Daoy (cell line): ENCODE measurements at regions not wholly inside any gene's neighbourhood (a gene's known extent, or its start where the extent isn't known, plus 50 kb on each side); places are given as distances from the start of the nearest gene placed in this dataset.

Experiments
- DNase-seq: peaks from one replicate; pipeline ENCODE4 v3.0.0-alpha.2; 2015; ENCODE audit warnings: low read depth

- no peak for DNase-seq
Observed at GRCh38 chr6:71396410-71396801, 107.8 kb downstream of the OGFRL1 start.

DNA sequence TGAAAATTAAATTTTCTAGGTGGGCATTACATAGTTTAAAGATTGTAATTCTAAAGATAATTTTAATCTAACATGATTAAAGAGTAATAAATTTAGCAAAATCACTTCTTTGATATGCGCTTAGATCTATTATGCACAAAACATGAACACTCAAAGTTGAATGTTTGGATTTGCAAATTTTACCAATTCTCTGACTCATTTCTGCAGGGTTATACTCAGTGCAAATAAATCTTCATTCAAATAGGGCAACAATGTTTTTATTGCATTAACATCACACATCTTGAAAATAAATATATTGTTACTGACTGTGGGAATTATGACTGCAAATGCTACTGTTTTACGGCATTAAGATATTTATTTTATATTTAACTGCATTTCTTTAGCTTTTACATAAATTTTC lies 110.7 kb downstream of the OGFRL1 start:
- no peak for DNase-seq

DNA sequence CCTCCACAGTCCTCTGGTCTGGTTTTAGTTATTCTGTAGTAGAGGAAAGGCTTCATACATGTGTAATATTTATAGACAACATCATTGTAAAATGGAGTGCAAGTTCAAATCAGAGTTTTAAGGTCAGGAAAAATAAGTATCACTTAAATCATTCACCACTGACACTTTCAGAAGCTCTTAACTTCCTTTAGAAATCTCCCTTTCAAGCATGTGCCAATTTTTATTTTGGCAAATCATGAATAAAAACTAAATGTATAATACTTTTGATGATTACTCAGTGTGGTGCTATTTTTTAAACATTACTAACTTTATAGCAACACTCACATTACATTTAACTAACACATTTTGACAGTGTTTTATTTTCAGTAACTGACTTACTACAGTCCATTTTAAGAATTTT lies 112.2 kb downstream of the OGFRL1 start:
- no peak for DNase-seq

DNA sequence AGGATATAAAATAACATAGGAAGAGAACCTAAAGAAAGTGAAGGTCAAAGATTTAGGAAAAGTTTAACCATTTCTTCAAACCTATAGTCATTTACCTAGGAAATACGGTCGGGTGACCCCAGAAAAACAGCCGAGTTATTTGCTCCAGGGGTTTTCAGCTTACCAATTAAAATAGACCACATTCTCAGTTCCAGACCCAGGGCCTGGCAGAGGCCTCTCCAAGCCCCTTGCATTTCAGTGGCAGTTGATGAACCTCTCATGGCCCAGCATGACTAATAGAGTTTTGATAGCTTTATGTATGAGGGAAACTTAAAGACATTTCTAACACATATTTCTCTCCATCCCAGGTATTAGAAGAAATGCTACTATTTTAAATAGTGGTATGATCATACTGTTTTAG lies 113.5 kb downstream of the OGFRL1 start:
- peak; percentile 62 for DNase-seq

DNA sequence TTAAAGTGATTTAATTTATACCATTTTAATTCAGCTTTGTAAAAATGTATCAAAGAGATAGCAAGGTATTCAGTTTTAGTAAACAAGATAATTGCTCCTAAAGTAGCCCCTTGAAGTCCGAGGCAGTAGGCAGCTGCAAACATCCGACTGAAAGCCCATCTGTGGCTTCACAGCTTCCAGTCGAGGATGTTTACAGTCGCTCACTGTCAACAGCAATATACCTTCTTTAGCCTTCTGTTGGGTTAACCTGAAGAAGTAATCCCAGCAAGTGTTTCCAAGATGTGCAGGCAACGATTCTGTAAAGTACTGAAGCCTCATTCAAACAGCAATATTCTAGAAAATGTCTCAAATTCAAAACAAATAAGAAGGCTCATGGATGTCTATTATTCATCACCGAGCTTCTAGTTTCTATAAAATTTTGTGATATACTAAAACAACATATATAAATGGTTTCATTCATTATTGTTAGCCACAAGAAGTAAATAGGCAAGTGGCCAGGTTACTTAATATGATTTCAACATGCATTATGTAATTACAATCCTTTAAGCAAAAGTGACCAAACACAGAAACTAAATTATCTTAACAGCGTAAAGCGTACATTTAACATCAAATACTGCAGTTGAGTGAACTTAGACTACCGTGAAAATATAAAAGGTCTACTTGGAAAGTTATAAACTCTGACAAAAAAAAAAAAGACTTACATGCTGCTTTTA lies 115.0 kb downstream of the OGFRL1 start:
- DNase-seq = no peak

DNA sequence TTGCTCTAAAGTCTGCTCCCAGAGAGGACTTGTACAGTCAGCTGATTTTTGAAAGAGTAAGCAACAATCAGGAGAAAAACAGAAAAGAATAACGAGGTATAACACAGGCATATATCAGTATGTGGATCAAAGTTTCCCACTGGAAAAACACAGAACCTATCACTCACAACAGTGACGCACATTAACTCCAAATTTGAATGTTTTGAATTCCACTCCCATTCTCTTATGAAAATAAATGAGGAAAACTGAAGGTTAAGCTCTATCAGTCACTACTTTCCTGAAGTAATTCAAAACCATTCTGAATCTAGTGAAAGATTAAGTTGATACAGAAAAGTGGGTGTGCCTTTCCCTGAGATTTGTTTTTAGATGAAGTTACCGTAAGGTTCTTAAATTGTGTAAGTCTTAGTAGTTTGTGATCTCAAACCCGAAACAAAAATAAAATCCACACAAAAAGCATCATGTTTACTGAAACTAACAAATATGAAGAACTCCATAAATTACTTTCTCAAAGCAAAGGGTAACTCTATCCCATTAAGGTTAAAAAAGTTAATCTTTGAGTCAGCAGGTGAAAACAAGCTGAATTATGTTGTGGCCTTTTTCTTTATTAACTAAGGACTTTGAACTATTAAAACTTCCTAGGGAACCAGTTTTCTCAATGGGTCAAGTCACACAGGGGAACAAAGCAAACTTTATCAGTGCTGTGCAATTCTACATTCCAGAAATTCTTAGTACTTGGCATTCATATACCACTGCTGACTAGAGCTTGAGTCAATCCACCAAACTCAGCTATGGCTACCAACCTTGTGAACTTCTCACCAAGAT lies 115.7 kb downstream of the OGFRL1 start:
- peak; percentile 90 for DNase-seq

DNA sequence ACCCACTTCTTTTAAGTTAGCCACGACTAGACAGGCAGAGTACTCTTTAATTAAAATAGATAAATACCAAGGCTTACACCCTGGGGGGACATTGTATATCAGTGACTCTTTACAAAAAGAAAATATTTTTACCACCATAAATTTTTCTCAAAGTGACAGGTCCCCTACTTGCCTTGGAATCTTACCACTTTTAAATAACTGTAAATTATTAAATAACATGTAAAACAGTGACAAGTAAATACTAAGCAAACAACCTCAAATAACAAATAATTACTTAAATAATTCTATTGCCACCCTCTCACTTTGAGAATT lies 116.3 kb downstream of the OGFRL1 start:
- DNase-seq = no peak

GRCh38 chr6:71405416-71405815 lies 116.8 kb downstream of the OGFRL1 start:
- DNase-seq = no peak

DNA sequence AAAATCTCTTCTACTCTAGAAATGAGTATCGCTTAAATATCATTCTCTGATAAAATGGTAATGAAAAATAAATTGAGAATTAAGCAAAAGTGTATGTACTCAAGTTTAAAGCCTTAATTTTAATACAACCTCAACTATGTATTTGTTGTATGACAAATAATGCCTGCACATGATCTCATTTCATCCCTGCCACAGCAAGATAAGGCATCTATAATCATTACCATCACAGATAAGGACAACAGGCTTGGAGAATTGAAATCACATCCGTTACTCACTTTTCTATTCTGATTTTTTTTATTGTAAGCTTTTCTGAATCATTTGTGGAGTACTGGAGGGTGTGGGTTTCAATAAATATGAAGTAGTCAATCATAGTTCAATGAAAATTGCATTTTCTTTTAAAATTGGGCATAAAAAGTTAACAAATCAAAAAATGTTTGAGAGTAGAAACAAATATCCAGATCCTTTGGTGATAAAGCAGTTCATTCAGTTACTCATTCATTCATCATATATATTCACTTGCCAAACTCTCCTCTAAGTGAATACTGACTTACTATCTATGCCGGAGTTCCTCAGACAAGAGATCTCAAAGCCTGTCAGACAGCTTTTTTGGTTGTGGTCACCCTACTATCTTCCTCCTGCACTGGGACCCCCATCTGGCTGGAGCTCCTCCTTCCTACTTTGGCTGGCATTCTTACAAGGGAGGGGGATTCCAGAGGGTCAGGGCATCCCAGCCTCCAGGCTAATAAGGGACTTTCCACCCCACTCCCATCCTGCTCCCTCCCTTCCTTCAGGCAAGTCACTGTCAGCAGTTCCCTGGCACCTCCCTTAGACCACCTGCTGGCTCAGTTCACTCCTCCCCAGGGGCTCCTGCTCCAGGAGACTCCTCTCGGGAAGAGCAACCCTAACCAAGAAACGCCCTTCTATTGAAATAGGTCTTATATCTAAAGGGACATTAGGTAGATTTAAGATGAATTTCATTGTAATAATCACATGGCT lies 118.6 kb downstream of the OGFRL1 start:
- peak; percentile 77 for DNase-seq

DNA sequence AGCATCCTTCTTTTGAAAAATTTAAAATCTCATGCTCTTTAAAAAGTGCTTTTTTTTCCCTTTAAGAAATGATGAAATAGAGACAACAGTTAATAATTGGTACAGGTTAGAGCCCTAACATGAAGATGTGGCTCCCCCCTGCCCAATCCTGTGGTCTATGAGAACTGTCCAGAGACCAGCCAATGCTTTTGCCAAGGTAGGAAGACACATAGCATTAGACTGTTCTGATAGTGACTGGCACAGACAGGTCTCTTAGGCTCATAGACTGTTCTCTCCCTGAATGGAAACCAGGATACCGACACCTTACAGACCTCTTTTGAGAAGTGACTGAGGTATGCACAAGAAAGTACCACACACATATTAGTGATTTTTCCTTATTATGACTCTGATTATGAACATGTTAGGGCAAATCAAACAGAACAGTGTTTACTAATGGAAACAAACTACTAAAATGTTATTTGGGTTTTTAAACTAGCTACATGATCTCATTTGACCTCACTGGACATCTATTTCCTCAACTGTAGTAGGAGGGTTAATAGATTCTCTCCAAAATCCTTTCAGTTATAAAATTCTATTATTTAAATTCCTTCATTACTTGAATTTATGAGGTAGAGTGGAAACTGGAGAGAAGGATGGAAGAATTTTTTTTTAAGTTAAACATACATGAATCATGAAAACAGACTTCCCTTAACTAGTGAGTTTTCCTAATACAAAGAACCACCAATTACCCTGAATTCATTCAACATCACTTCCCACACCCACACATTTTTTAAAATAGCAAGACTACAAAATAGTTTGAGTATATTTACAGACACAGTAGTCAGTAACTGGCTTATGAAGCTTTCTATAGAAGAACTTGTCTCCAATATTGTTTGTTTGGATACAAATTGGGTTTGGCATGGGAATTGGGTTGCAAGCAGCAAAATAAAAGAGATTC lies 120.4 kb downstream of the OGFRL1 start:
- DNase-seq = no peak

GRCh38 chr6:71410164-71410566 lies 121.6 kb downstream of the OGFRL1 start:
- peak; percentile 51 for DNase-seq

DNA sequence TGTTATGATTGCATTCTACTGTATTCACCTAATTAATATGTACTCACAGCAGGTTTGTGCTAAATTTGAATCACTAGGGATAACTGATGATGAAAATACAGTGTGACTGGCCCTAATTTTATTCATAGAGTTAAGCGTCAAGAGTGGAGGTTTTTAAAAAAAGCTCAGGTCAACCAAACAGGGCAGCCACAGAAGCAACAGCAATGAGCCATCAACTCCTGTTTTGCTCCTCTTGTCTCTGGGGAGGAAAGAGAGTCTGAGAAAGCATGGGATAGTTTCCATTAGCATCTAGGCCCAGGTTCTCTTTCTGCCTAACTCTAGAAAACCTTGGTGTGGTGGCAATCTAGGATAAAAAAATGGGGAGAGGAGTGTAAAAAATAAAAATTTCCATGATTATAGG lies 122.1 kb downstream of the OGFRL1 start:
- no peak for DNase-seq

GRCh38 chr6:71411882-71412281 lies 123.3 kb downstream of the OGFRL1 start:
- DNase-seq = no peak

DNA sequence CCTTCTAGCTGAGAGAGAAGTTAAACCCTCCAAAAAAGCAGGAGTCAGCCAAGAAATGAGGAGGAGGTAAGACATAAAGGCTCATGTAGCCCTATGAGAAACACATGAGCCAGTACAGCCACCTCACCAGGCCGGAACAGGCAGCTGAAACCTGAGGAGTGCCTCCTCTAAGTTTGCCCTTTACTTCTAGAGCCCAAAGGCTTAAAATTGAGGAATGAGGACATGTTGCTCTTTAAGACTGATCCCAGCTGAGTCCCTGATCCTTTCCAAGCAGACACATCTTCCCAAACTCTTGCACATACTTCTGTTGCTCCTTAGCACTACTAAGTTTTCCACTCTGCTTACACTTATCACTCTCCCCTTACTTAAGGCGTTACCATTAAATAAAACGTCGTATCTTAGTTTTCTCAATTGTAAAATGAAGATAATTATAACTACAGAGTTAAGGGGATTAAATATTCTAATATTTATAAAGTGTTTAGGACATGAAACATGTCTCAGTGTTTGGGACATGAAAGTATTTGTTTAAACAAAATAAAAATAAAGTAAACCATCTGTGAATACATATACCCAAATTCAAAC lies 124.0 kb downstream of the OGFRL1 start:
- DNase-seq = peak; percentile 37

DNA sequence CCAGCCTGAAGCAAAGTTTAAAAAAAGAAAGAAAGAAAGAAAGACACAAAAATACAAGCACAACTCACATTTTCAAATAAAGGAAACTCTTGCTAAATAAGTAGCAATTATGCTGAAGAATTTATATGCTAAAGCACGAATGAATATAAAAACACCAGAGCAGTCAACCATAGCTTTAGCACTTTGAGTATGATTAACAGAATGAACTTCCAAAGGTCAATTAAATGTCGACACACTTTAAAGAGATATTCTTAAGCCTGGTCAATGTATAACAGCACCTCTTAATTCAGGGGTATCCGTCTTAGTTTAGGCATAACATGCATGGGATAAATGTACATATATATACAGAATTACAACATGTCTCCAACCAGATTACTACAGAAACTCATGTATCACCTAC lies 125.9 kb downstream of the OGFRL1 start:
- no peak for DNase-seq

- peak; percentile 36 for DNase-seq
Observed at GRCh38 chr6:71419217-71420094, 130.8 kb downstream of the OGFRL1 start.

DNA sequence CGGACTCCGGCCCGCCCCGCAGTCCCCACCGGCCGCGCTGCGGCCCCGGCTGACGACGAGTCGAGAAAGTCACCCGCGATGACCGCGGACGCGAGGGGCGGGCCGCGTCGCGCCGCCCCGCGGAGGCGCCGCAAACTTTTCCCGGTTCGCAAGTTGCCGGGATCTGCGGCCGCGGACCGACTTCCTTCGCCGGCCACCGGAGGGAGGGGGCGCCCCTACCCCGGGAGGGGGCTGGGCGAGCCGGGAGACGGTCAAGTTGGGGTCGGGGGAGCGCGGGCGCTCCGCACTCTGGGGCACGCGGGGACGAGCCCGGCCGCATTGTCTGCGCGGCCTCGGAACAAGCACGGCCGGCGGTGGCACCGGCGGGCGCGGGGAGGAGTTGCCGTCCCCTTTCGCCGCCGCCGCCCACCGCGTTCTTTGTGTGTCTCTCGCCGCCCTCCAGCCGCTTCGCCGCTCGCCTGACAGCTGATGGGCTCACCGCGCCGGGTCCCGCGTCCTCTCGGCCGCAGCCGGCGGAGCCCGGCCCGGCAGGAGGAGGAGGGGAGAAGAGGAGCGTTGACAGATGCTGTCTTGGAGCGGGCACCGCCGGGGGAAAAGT lies 131.6 kb downstream of the OGFRL1 start:
- no peak for DNase-seq

DNA sequence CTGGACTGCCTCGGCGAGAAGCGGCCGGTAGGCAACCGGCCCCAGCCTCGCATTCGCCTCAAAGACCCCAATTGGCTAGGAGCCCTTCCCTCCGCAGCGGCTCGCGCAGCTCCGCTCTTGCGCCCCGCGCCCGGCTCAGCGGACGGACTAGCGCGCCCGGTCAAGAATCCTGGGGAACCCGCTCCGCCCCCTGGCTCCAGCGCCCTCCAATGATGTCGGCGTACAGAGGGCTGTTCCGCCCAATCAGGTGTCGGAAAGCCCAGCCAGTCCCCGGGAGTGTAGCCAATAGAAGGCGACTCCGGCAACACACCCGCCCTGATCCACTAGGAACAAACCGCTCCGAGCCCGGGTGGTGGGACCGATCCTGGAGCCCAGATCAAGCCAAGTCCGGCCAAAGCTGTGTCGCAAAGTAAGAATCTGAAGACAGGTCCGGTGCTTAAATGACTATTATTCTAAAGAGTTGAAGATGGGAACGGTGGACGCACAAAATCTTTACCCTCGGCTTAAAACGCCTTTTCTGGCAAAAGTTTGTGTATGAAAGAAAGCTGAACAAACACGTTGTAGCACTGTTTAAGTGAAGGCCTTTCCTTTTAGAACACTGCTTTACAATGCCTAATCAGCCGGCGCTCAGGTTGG lies 132.2 kb downstream of the OGFRL1 start:
- peak; percentile 97 for DNase-seq

DNA sequence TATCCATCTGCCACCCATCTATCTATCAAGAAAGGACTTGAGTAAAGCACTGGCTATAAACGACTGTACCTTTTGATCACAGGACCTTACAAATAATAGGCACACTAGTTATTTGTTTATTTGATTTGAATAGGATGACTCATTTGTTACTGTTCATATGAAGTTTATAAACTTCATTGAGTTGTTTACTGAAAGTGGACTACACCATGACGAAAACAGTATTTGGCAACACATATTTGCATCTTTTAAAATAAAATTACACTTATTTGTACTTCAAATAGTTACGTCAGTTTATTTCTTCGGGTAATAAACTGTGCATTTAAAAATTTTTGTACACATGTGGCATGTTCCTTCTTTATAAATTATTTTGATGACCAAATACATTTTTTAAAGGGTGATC lies 133.0 kb downstream of the OGFRL1 start:
- DNase-seq = no peak
